Loucy (cell line): ENCODE measurements at regions not wholly inside any gene's neighbourhood (a gene's known extent, or its start where the extent isn't known, plus 50 kb on each side); places are given as distances from the start of the nearest gene placed in this dataset.

Source experiments
- H2AFZ ChIP-seq: fragments of 200-600 bp; sonication (generic); 2 replicates; pipeline ENCODE4 v1.6.0; 2016; ENCODE audit warnings: antibody characterized with exemption, mild to moderate bottlenecking, low read length, moderate library complexity
- H3F3A ChIP-seq: fragments of 200-600 bp; 2 replicates; pipeline ENCODE4 v1.6.0; 2016; ENCODE audit warnings: antibody characterized with exemption, low read depth, mild to moderate bottlenecking
- H3K27me3 ChIP-seq: fragments of 200-600 bp; sonication (generic); 2 replicates; pipeline ENCODE4 v1.6.1; 2014; ENCODE audit warnings: low read length, mild to moderate bottlenecking; ENCODE audit not compliant: insufficient read depth, poor library complexity, severe bottlenecking
- H3K36me3 ChIP-seq: fragments of 200-600 bp; sonication (generic); 2 replicates; pipeline ENCODE4 v1.6.1; 2016; ENCODE audit warnings: low read length; ENCODE audit not compliant: insufficient read depth
- H3K4me1 ChIP-seq: fragments of 200-600 bp; sonication (generic); 2 replicates; pipeline ENCODE4 v1.5.1; 2014; ENCODE audit warnings: low read length, mild to moderate bottlenecking; ENCODE audit not compliant: insufficient read depth, poor library complexity, severe bottlenecking
- H3K4me2 ChIP-seq: fragments of 200-600 bp; sonication (generic); 2 replicates; pipeline ENCODE4 v1.6.0; 2014; ENCODE audit warnings: antibody characterized with exemption, low read length, low read depth, mild to moderate bottlenecking; ENCODE audit not compliant: poor library complexity, severe bottlenecking
- H3K4me3 ChIP-seq: fragments of 200-600 bp; sonication (generic); 2 replicates; pipeline ENCODE4 v1.5.1; 2014; ENCODE audit warnings: low read length, mild to moderate bottlenecking, mixed read lengths; ENCODE audit not compliant: poor library complexity, severe bottlenecking
- H3K79me2 ChIP-seq: fragments of 200-600 bp; sonication (generic); 2 replicates; pipeline ENCODE4 v1.6.1; 2014; ENCODE audit warnings: low read length; ENCODE audit not compliant: insufficient read depth
- H3K9ac ChIP-seq: fragments of 200-600 bp; sonication (generic); 2 replicates; pipeline ENCODE4 v1.6.0; 2014; ENCODE audit warnings: mild to moderate bottlenecking, low read depth, low read length, moderate library complexity; ENCODE audit not compliant: poor library complexity, severe bottlenecking
- H3K9me2 ChIP-seq: fragments of 200-600 bp; sonication (generic); replicated peaks from 2 replicates; pipeline ENCODE4 v1.6.1; 2016; ENCODE audit warnings: low read depth, low read length, mixed read lengths
- H3K9me3 ChIP-seq: fragments of 200-600 bp; sonication (generic); 2 replicates; pipeline ENCODE4 v1.6.1; 2014; ENCODE audit warnings: mild to moderate bottlenecking, antibody characterized with exemption, low read length, low read depth; ENCODE audit not compliant: insufficient read depth
- H4K20me1 ChIP-seq: fragments of 200-600 bp; sonication (generic); 2 replicates; pipeline ENCODE4 v1.6.0; 2014; ENCODE audit warnings: antibody characterized with exemption, low read length, mild to moderate bottlenecking; ENCODE audit not compliant: insufficient read depth, poor library complexity, severe bottlenecking
- CTCF ChIP-seq: fragments of 200-600 bp; sonication (generic); conservative IDR thresholded peaks from 2 replicates; pipeline ENCODE4 v1.5.1; 2014; ENCODE audit warnings: mild to moderate bottlenecking, antibody characterized with exemption, low read length
- EZH2phosphoT487 ChIP-seq: fragments of 200-600 bp; IDR thresholded peaks from 2 replicates; pipeline ENCODE4 v1.6.1; 2018; ENCODE audit warnings: antibody characterized with exemption, mild to moderate bottlenecking, moderate library complexity, borderline replicate concordance

- Histone ChIP-seq H3K36me3 (no peaks in the 10 kb centered on the region), H3F3A (no peaks in the 10 kb centered on the region), H3K27me3 (no peaks in the 10 kb centered on the region), H3K4me3 (no peak overlapping the region), H3K9ac (no peak overlapping the region), H2AFZ (no peak overlapping the region), H3K4me2 (no peak overlapping the region), H3K9me3 (no peaks in the 10 kb centered on the region), H3K4me1 (peaks cover 34% of the 10 kb centered on the region), H4K20me1 (no peaks in the 10 kb centered on the region), H3K9me2 (no peaks in the 10 kb centered on the region), H3K79me2 (no peaks in the 10 kb centered on the region)
- TF ChIP-seq EZH2phosphoT487: no peak
- TF ChIP-seq CTCF: no peak
These were observed 70.5 kb upstream of the TOX2 start for GRCh38 chr20:43843965-43844660.

- no peaks in the 10 kb centered on the region for H3K27me3 ChIP-seq
- peaks cover 41% of the 10 kb centered on the region for H3K4me1 ChIP-seq
- no peaks in the 10 kb centered on the region for H3F3A ChIP-seq
- TF ChIP-seq EZH2phosphoT487: no peak
- TF ChIP-seq CTCF: no peak
- no peak overlapping the region for H2AFZ ChIP-seq
- H3K9me2 ChIP-seq: no peaks in the 10 kb centered on the region
- no peaks in the 10 kb centered on the region for H3K36me3 ChIP-seq
- H3K9ac ChIP-seq: no peak overlapping the region
- H3K4me3 ChIP-seq: no peak overlapping the region
- no peaks in the 10 kb centered on the region for H4K20me1 ChIP-seq
- H3K4me2 ChIP-seq: no peak overlapping the region
- no peaks in the 10 kb centered on the region for H3K9me3 ChIP-seq
- H3K79me2 ChIP-seq: no peaks in the 10 kb centered on the region
These were observed 71.3 kb upstream of the TOX2 start for GRCh38 chr20:43843096-43843964.

- TF ChIP-seq EZH2phosphoT487 (no peak), CTCF (no peak)
- H3K9me2 ChIP-seq: no peaks in the 10 kb centered on the region
- no peaks in the 10 kb centered on the region for H3K9me3 ChIP-seq
- H3K36me3 ChIP-seq: no peaks in the 10 kb centered on the region
- H3K4me2 ChIP-seq: no peak overlapping the region
- no peaks in the 10 kb centered on the region for H3K79me2 ChIP-seq
- H3K9ac ChIP-seq: no peak overlapping the region
- H3K27me3 ChIP-seq: no peaks in the 10 kb centered on the region
- H3F3A ChIP-seq: no peaks in the 10 kb centered on the region
- no peak overlapping the region for H3K4me3 ChIP-seq
- H3K4me1 ChIP-seq: peaks cover 43% of the 10 kb centered on the region
- no peak overlapping the region for H2AFZ ChIP-seq
- H4K20me1 ChIP-seq: no peaks in the 10 kb centered on the region
These were observed 72.3 kb upstream of the TOX2 start for GRCh38 chr20:43842126-43843020.
